OCI-LY3 (cell line): ENCODE measurements at regions not wholly inside any gene's neighbourhood (a gene's known extent, or its start where the extent isn't known, plus 50 kb on each side); places are given as distances from the start of the nearest gene placed in this dataset.

Experiments used
- H2AFZ ChIP-seq: fragments of 200-600, 300-600 bp; shearing (Covaris generic); 2 replicates; pipeline ENCODE4 v1.6.0; 2014; ENCODE audit warnings: antibody characterized with exemption, low read depth, low read length
- H3K27ac ChIP-seq: fragments of 200-600, 300-600 bp; sonication (generic); 2 replicates; pipeline ENCODE4 v1.5.1; 2014; ENCODE audit warnings: mild to moderate bottlenecking, low read length, moderate library complexity, mixed read lengths
- H3K27me3 ChIP-seq: fragments of 200-600, 300-600 bp; sonication (generic); 2 replicates; pipeline ENCODE4 v1.6.1; 2014; ENCODE audit warnings: low read depth, low read length, mixed read lengths
- H3K36me3 ChIP-seq: fragments of 200-600, 300-600 bp; sonication (generic); replicated peaks from 2 replicates; pipeline ENCODE3; 2014; ENCODE audit warnings: low read depth, low read length, mixed read lengths
- H3K4me1 ChIP-seq: fragments of 300-600, 200-600 bp; sonication (generic); 2 replicates; pipeline ENCODE4 v1.6.1; 2014; ENCODE audit warnings: low read length, mixed read lengths
- H3K4me2 ChIP-seq: fragments of 200-600, 300-600 bp; sonication (generic); 2 replicates; pipeline ENCODE4 v1.6.1; 2014; ENCODE audit warnings: low read length, mixed read lengths
- H3K4me3 ChIP-seq: fragments of 300-600, 200-600 bp; sonication (generic); 2 replicates; pipeline ENCODE4 v1.5.1; 2014; ENCODE audit warnings: antibody characterized with exemption, mild to moderate bottlenecking, low read length, moderate library complexity
- H3K79me2 ChIP-seq: fragments of 300-600, 200-600 bp; shearing (Covaris generic); 2 replicates; pipeline ENCODE4 v1.6.1; 2014; ENCODE audit warnings: mild to moderate bottlenecking, low read length, mixed read lengths
- H3K9ac ChIP-seq: fragments of 300-600, 200-600 bp; shearing (Covaris generic); 2 replicates; pipeline ENCODE4 v1.6.0; 2014; ENCODE audit warnings: mild to moderate bottlenecking, low read length, moderate library complexity
- H3K9me3 ChIP-seq: fragments of 200-600, 300-600 bp; shearing (Covaris generic); 2 replicates; pipeline ENCODE4 v1.6.1; 2014; ENCODE audit warnings: low read length, mixed read lengths; ENCODE audit not compliant: insufficient read depth
- H4K20me1 ChIP-seq: fragments of 200-600, 300-600 bp; sonication (generic); 2 replicates; pipeline ENCODE4 v1.6.1; 2016; ENCODE audit warnings: low read length, mixed read lengths; ENCODE audit not compliant: insufficient read depth
- EZH2phosphoT487 ChIP-seq: fragments of 200-600 bp; shearing (Covaris generic); IDR thresholded peaks from 2 replicates; pipeline ENCODE4 v1.6.1; 2018; ENCODE audit warnings: antibody characterized with exemption, mixed run types, low read depth
- TF ChIP-seq, protein P1 (sequence below): fragments of 200-600, 300-600 bp; sonication (generic); IDR thresholded peaks from 2 replicates; pipeline ENCODE4 v1.5.1; 2014; ENCODE audit warnings: antibody characterized with exemption, low read length, low read depth

DNA sequence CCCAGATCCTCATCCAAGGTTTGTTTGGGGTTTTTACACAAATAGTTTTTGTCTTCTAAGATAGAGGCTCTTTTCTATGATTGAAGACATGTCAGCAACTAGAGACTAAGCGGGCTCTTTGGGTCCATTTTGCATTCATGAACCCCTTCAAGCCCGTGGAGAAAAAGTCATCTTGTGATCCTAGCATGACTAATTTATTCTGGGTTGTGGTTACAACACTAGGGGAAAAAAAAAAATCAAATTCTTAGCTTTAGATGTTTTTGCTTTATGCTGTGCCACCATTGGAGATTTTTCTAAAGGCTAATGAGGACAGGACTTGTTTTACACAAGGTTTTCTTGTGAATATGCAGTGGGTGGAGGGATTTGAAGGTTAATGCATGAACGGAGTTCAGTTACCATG lies 440.0 kb downstream of the PCDH7 start:
- peaks cover 7% of the 10 kb centered on the region for H3K4me1 ChIP-seq
- no peaks in the 10 kb centered on the region for H3K79me2 ChIP-seq
- no peaks in the 10 kb centered on the region for H4K20me1 ChIP-seq
- no peak overlapping the region for H3K9ac ChIP-seq
- H3K36me3 ChIP-seq: no peaks in the 10 kb centered on the region
- no peak overlapping the region for H2AFZ ChIP-seq
- no peak overlapping the region for H3K27ac ChIP-seq
- no peaks in the 10 kb centered on the region for H3K9me3 ChIP-seq
- peak overlapping the region; percentile 35 for H3K4me2 ChIP-seq
- H3K4me3 ChIP-seq: no peak overlapping the region
- no peaks in the 10 kb centered on the region for H3K27me3 ChIP-seq
- no peak for TF ChIP-seq EZH2phosphoT487
- TF ChIP-seq, protein P1, sequence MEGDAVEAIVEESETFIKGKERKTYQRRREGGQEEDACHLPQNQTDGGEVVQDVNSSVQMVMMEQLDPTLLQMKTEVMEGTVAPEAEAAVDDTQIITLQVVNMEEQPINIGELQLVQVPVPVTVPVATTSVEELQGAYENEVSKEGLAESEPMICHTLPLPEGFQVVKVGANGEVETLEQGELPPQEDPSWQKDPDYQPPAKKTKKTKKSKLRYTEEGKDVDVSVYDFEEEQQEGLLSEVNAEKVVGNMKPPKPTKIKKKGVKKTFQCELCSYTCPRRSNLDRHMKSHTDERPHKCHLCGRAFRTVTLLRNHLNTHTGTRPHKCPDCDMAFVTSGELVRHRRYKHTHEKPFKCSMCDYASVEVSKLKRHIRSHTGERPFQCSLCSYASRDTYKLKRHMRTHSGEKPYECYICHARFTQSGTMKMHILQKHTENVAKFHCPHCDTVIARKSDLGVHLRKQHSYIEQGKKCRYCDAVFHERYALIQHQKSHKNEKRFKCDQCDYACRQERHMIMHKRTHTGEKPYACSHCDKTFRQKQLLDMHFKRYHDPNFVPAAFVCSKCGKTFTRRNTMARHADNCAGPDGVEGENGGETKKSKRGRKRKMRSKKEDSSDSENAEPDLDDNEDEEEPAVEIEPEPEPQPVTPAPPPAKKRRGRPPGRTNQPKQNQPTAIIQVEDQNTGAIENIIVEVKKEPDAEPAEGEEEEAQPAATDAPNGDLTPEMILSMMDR: no peak

DNA sequence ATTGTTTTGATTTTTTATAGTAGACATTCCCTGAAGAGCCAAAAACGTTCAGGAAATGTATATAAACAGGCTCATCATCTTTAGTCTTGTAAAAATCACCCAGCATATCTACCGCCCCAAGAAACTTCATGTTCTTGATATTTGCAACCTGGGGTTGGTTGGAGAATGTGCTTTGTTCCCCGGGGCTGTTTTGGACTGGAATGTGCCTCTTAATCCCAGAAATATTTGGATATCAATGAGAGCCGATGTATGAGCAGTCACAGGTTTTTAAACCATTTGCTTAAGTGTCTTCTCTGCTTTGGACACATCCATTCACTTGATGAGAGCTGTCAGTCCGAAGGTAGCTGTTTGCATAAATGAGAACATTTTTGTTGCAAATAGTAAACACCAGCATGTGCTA lies 449.7 kb downstream of the PCDH7 start:
- Histone ChIP-seq H3K9me3 (no peaks in the 10 kb centered on the region), H2AFZ (0 out of 2 replicates have a peak overlapping the region, but pooled peaks have one; percentile 13), H3K36me3 (no peaks in the 10 kb centered on the region), H3K79me2 (no peaks in the 10 kb centered on the region), H4K20me1 (no peaks in the 10 kb centered on the region), H3K27me3 (no peaks in the 10 kb centered on the region), H3K4me3 (no peak overlapping the region), H3K27ac (no peak overlapping the region), H3K4me2 (no peak overlapping the region), H3K4me1 (no peaks in the 10 kb centered on the region), H3K9ac (no peak overlapping the region)
- TF ChIP-seq EZH2phosphoT487: no peak
- TF ChIP-seq, protein P1: no peak

DNA sequence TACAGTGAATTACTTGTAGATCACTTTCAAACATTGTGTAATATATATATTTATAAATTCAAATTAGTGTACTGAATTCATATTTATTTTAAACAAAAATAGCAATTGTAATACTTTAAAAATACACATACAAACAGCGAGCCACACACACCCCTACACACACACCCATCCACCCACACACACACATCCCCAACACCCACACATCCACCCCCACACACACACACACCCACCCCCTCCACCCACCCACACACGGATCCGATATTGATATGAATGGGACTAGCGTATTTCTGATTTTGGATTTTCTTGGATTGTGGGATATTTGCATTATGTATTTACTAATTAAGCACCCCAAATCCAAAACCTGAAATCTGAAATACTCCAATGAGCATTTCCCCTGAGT lies 451.2 kb downstream of the PCDH7 start:
- Histone ChIP-seq H3K4me2 (no peak overlapping the region), H3K79me2 (no peaks in the 10 kb centered on the region), H3K27ac (no peak overlapping the region), H3K4me3 (no peak overlapping the region), H3K4me1 (no peaks in the 10 kb centered on the region), H2AFZ (no peak overlapping the region), H3K27me3 (no peaks in the 10 kb centered on the region), H3K9me3 (no peaks in the 10 kb centered on the region), H4K20me1 (no peaks in the 10 kb centered on the region), H3K9ac (no peak overlapping the region), H3K36me3 (no peaks in the 10 kb centered on the region)
- no peak for TF ChIP-seq EZH2phosphoT487
- TF ChIP-seq, protein P1: no peak

DNA sequence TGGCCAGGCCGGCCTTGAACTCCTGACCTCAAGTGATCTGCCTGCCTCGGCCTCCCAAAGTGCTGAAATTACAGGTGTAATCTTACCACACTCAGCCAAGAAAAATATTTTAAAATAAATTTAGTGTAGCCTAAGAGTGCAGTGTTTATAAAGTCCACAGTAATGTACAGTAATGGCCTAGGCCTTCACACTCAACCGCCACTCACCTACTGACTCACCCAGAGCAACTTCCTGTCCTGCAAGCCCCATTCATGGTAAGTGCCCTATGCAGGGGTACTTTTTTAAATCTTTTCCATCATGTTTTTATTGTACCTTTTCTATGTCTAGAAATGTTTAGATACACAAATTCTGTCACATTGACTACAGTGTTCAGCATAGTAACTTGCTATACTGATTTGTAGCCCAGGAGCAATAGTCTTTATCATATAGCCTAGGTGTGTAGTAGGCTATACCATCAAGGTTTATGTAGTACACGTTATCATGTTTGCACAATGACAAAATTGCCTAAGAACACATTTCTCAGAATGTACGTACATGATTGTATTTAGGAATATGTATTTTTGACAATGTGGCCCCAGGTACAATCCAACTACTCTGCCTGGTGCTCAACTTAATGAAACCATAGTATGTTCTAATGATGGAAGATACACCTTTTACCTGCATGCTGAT lies 455.2 kb downstream of the PCDH7 start:
- Histone ChIP-seq H3K4me2 (no peak overlapping the region), H3K79me2 (no peaks in the 10 kb centered on the region), H3K36me3 (no peaks in the 10 kb centered on the region), H3K4me1 (no peaks in the 10 kb centered on the region), H3K27ac (no peak overlapping the region), H3K27me3 (no peaks in the 10 kb centered on the region), H3K9me3 (no peaks in the 10 kb centered on the region), H3K9ac (no peak overlapping the region), H4K20me1 (no peaks in the 10 kb centered on the region), H3K4me3 (no peak overlapping the region), H2AFZ (no peak overlapping the region)
- TF ChIP-seq, protein P1: no peak
- no peak for TF ChIP-seq EZH2phosphoT487
